ENCODE measurements at regions not wholly inside any gene's neighbourhood (a gene's known extent, or its start where the extent isn't known, plus 50 kb on each side); places are given as distances from the start of the nearest gene placed in this dataset.

DNA sequence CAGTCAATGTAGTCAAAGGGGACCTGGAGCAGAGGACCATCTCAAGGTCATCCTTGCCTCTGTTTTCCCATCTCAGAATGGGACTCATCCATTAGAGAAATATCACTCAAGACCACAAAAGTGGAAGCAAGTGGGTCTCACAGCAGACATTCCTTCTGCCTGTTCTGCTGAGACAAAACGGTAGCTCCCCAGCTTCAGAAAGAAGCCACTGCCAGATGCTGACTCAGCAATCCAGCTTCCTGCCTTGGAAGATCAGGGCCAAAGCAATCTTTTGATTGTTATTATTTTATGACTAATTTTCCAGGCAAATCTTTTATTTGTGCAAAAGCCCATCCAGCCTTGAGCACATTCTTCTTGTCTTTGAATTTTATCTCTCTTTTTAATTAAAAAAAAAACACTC is 86.8 kb downstream of the CCT6B start:
- no peak for DNase-seq

GRCh38 chr17:34872640-34873039 is 88.6 kb downstream of the CCT6B start:
- no peak for DNase-seq

- no peak for DNase-seq
Observed at GRCh38 chr17:34869641-34870040, 91.6 kb downstream of the CCT6B start.

- DNase-seq = no peak
Observed at GRCh38 chr17:34865716-34866115, 95.5 kb downstream of the CCT6B start.

- no peak for DNase-seq
Observed at GRCh38 chr17:34862384-34862783, 98.9 kb downstream of the CCT6B start.

GRCh38 chr17:34861864-34862263 is 99.4 kb downstream of the CCT6B start:
- DNase-seq = no peak

DNA sequence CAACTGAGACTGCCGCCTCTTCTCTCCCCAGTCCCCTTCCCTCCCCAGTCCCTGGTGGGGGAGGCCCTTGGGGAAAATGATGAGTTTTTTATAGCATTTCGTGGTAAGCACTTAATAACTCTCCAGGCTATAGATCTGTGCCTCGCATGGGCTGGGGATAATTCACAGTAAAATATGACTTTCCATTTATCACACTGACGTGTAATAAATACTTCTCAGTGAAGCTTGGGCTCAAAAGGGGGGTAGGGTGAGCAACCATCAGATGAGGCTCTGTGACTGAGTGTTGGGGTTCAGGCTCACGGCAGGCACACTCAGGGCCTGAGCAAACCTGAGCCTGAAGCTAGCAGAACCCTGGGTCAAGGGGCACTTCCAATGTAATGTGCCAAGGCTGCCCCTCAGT is 101.6 kb downstream of the CCT6B start:
- no peak for DNase-seq

DNA sequence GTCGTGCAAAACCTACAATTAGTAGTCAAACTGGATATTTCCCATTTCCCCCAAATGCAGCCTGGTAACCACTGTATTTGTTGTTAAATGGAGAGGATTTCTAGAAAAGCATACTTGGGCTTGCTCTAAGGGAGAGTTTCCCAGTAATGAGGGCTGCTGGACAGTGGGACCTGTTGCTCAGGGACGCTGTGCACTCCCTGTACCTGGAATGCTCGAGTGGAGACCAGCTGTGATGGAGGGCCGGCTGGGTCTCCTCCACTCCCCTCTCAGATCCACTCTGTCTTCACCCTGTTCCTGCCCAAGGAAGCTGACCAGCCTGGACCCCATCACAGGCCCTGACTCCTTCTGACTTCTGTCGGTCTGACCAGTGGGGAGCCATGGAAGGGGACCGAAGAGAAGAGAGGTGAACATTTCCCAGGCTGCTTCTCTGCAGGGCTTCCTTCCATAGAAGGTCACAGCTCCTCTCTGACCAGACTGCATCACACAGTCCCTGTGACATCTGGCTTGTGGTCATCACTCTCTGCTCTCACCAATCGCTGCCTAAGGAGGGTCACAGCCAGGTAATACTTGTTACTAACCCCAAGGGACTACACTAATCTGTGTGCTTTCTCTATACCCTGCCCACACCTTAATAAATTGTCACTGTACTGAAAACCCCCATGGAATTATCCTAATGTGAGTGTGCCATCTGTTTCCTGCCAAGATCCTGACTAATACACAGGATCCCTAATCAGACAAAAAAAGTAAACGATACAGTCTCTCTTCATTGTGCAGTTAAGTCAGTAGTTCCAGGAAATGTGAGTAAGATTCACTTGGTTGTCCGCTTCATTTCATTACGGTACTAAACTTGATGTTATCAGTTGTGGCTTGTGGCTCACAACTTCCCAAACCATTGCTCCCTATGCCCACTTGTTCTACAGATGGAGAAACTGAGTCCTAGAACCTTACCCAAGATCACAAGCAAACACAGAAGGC is 102.4 kb downstream of the CCT6B start:
- DNase-seq = no peak

GRCh38 chr17:34853924-34854323 is 107.3 kb downstream of the CCT6B start:
- DNase-seq = no peak

GRCh38 chr17:34852614-34853013 is 108.6 kb downstream of the CCT6B start:
- no peak for DNase-seq

GRCh38 chr17:34851961-34852540 is 109.2 kb downstream of the CCT6B start:
- no peak for DNase-seq

DNA sequence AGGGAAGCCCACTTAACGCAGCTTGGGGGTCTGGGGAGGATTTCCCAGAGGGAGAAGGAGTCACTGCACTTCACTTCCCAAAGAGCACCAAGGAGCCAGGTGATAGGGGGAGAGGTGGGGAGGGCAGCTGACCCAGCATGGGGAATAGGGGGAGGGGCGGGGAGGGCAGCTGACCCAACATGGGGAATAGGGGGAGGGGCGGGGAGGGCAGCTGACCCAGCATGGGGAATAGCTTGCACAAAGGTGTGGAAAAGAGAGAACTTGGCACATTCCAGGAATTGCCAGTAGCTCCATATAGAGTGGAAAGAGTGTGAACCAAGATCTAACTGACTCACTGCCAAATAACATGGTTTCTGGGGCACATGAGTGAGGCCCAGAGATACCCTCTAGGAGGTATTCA is 110.3 kb downstream of the CCT6B start:
- DNase-seq = no peak

DNA sequence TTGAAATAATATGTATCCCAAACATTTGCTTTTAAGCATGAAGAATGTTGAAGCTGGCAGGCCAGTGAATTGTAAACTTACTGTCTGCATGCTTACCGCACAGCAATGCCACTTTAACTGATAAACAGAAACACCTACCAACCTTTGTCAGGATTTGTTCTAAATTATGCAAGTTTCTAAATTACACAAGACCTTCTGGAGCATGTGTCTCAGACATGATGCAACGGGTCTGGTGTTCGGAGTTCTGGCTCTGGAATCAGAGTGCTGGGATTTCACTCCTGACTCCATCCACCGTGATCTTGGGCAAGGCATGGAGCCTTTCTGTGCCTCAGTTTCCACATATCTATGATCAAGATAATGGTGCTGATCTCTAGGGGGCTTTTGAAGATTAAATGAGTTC is 111.2 kb downstream of the CCT6B start:
- DNase-seq = no peak

GRCh38 chr17:34847938-34848337 is 113.3 kb downstream of the CCT6B start:
- no peak for DNase-seq

GRCh38 chr17:34845296-34845695 is 116.0 kb downstream of the CCT6B start:
- no peak for DNase-seq

- DNase-seq = no peak
Observed at GRCh38 chr17:34843682-34844081, 117.6 kb downstream of the CCT6B start.

DNA sequence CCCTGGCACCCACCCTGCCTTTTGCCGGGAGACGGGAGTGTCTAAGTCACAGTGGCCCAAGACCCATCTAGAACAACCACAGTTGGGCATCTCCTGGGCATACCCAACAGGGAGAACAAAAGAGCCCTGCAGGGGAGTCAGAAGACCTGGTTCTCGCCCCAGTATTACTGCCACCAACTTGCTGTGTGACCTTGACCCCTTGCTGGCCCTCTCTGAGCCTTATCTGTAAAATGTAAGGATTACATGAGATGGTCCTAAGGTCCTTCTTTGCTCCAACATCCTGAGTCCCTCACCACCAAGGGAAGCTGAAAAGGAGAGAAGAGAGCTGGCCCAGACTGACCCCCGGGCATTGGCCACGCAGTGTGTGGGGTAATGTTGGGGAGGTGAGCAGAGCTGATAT is 119.0 kb downstream of the CCT6B start:
- DNase-seq = no peak

DNA sequence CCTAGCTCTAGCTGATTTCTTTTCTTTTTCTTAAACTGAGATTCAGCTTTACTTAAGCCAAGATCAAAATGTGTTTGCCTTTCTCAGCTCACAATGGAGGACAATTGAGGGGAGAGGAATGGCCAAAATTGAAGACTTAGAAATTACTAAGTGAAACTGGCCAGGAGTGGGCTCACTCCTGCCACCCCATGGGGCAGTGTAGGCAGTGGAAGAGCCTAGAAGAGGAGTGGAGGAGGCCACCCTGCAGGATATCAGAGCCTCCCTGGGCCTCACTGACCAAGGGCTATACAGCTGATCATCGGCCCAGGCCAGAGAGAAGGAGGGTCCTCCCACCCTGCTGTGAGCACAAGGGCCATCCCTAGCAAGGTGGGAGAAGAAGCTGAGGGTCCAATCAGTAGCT is 119.8 kb downstream of the CCT6B start:
- no peak for DNase-seq

DNA sequence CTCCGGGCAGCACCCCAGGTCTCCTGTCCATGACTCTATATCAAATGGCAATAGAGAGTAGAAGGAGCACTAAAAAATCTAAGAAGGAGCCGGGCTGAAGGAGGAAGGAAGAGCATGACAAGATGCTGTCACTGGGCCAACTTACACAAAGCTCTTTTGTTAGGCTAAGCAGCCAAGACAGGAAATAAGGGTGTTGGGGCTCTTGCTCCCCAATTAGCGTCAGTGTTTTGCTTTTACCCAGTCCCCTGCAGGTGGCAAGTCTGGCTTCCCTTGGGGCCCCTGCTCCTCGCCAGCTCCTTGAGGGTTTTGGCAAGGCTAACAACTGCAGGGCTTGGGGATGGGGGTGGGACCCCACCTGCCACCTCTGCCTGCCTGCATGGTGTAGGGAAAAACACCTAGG is 120.5 kb downstream of the CCT6B start:
- no peak for DNase-seq

DNA sequence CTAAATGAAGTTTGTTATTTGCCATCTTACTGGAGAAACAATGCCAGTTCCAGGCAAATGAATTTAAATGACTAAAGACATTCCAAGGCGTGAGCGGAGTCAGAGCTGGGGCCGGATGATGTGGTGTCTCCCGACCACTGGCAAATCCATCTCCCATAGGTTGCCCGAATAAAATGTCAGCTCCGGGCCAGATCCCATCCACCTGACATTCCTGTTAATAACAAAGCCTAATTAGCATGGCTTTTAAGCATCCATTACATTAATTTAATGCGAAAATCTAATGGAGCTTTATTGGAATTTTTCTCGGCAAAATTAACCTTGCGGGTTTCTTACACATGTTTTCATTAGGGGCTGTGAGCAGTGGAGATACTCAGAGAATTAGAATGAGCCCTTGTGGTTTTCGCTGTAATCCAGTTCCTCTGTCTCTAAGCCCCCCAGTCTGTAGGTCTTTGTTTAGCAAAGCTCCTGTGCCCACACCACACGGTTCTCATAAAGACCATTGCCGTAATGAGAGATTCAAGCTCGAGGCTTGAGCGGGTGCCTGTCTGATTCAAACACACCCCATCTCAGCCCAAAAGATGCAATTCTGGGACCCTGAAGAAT is 123.3 kb downstream of the CCT6B start:
- no peak for DNase-seq

DNA sequence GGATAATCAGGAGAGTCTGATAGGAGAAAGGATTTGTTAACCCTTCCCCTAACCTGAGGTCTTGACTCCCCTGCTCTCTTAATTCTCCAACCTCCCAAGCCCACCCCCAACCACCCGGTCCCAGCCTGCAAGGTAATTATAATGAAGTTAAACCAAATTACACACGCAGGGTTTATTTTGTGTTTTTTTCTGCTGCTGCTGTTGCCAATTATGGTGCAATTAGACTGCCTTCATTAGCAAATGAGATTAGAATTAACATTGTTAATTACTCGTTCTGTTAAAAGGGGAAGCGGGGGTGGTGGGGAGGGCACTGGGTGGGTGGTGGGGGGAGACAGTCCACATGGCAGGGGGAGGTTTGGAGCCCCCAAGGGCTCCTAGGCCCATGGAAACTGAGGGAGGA is 128.9 kb downstream of the CCT6B start:
- no peak for DNase-seq

GRCh38 chr17:34827008-34827407 is 134.3 kb downstream of the CCT6B start:
- DNase-seq = no peak

- DNase-seq = no peak
Observed at GRCh38 chr17:34826332-34826731, 134.9 kb downstream of the CCT6B start.

DNA sequence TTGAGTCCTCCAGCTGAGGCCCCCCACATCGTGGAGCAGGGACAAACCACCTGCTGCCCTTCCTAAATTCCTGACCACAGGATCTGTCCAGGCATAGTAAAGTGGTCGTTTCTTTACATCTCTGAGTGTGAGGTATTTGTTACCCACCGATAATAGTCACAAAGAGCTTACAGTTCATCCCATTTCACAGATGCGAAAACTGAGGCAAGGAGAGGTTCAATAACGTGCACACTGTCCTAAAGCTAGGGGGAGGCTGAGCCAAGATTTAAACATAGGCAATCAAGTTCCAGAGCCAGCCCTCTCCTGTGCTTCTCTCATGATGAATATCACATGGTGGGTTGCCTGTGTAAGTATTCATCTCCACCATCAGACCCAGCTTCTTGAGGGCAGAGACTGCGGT is 135.4 kb downstream of the CCT6B start:
- DNase-seq = no peak

Data from fibroblast of skin of right quadriceps (primary cell).